G401.6 (cell line): ENCODE measurements at regions not wholly inside any gene's neighbourhood (a gene's known extent, or its start where the extent isn't known, plus 50 kb on each side); places are given as distances from the start of the nearest gene placed in this dataset.

ENCODE experiments used
- FAIRE-seq: peaks from 2 replicates; lab custom pipeline; 2012; peaks lifted over from hg19 to GRCh38; lab: Jason Lieb, UNC

GRCh38 chr6:71481801-71482200 is 193.2 kb downstream of the OGFRL1 start:
- FAIRE-seq: no peak

- no peak for FAIRE-seq
Observed at GRCh38 chr6:71482742-71483141, 194.1 kb downstream of the OGFRL1 start.

GRCh38 chr6:71486461-71486860 is 197.8 kb downstream of the OGFRL1 start:
- FAIRE-seq: no peak

GRCh38 chr6:71488186-71488585 is 199.6 kb downstream of the OGFRL1 start:
- FAIRE-seq: no peak

- no peak for FAIRE-seq
Observed at GRCh38 chr6:71489736-71490135, 201.1 kb downstream of the OGFRL1 start.

GRCh38 chr6:71490876-71491275 is 202.3 kb downstream of the OGFRL1 start:
- FAIRE-seq: no peak

- no peak for FAIRE-seq
Observed at GRCh38 chr6:71491844-71492243, 203.2 kb downstream of the OGFRL1 start.

- FAIRE-seq: no peak
Observed at GRCh38 chr6:71492668-71493067, 204.1 kb downstream of the OGFRL1 start.

GRCh38 chr6:71496018-71496721 is 207.6 kb downstream of the OGFRL1 start:
- FAIRE-seq: no peak

- FAIRE-seq: no peak
Observed at GRCh38 chr6:71496722-71497033, 208.1 kb downstream of the OGFRL1 start.

- FAIRE-seq: no peak
Observed at GRCh38 chr6:71498638-71499037, 210.0 kb downstream of the OGFRL1 start.

GRCh38 chr6:71499667-71500066 is 211.1 kb downstream of the OGFRL1 start:
- no peak for FAIRE-seq

- FAIRE-seq: no peak
Observed at GRCh38 chr6:71502168-71502567, 213.6 kb downstream of the OGFRL1 start.

- FAIRE-seq: no peak
Observed at GRCh38 chr6:71502956-71503355, 214.3 kb downstream of the OGFRL1 start.

- FAIRE-seq: no peak
Observed at GRCh38 chr6:71507183-71507582, 218.6 kb downstream of the OGFRL1 start.

GRCh38 chr6:71509191-71510005 is 220.8 kb downstream of the OGFRL1 start:
- no peak for FAIRE-seq

- FAIRE-seq: no peak
Observed at GRCh38 chr6:71510057-71510713, 221.6 kb downstream of the OGFRL1 start.

- FAIRE-seq: no peak
Observed at GRCh38 chr6:71510856-71511255, 222.2 kb downstream of the OGFRL1 start.

- FAIRE-seq: no peak
Observed at GRCh38 chr6:71512256-71512655, 223.6 kb downstream of the OGFRL1 start.

GRCh38 chr6:71513036-71513435 is 224.4 kb downstream of the OGFRL1 start:
- FAIRE-seq: no peak

GRCh38 chr6:71523548-71523947 is 234.9 kb downstream of the OGFRL1 start:
- no peak for FAIRE-seq

- no peak for FAIRE-seq
Observed at GRCh38 chr6:71524201-71524600, 235.6 kb downstream of the OGFRL1 start.

GRCh38 chr6:71527886-71528285 is 239.3 kb downstream of the OGFRL1 start:
- no peak for FAIRE-seq
